Liver (tissue), 7 donors: ENCODE measurements at regions not wholly inside any gene's neighbourhood (a gene's known extent, or its start where the extent isn't known, plus 50 kb on each side); places are given as distances from the start of the nearest gene placed in this dataset.

ENCODE experiments used
- DNase-seq: peaks from one replicate; pipeline ENCODE4 v3.0.0-alpha.2; 2017; ENCODE audit warnings: low spot score
- H3K27ac ChIP-seq, 2 donors: one replicate each; pipeline ENCODE4 v1.7.0; 2013; ENCODE audit warnings: inconsistent platforms in 2 of 2, low read length in 2 of 2, control low read depth in 1 of 2, low read depth in 1 of 2, mild to moderate bottlenecking in 1 of 2
- H3K27me3 ChIP-seq, 4 donors: one replicate each; pipeline versions ENCODE4 v1.6.1 to v1.7.0; 2013; ENCODE audit warnings: low read length in 3 of 4, inconsistent platforms in 1 of 4, mild to moderate bottlenecking in 1 of 4, moderate library complexity in 1 of 4; ENCODE audit not compliant: control insufficient read depth in 4 of 4, insufficient read depth in 4 of 4
- H3K36me3 ChIP-seq, 4 donors: one replicate each; pipeline versions ENCODE4 v1.6.1 to v1.7.0; 2013; ENCODE audit warnings: low read length in 3 of 4, mild to moderate bottlenecking in 3 of 4, low read depth in 1 of 4, moderate library complexity in 1 of 4; ENCODE audit not compliant: control insufficient read depth in 4 of 4, insufficient read depth in 3 of 4
- H3K4me1 ChIP-seq, 4 donors: one replicate each; pipeline versions ENCODE4 v1.6.1 to v1.7.0; 2013; ENCODE audit warnings: low read length in 3 of 4, mild to moderate bottlenecking in 3 of 4, moderate library complexity in 1 of 4; ENCODE audit not compliant: control insufficient read depth in 4 of 4, insufficient read depth in 4 of 4
- H3K4me3 ChIP-seq, 3 donors: one replicate each; pipeline versions ENCODE4 v1.6.1 to v1.7.0; 2013; ENCODE audit warnings: low read length in 3 of 3, control low read depth in 1 of 3, low read depth in 1 of 3, mild to moderate bottlenecking in 1 of 3
- H3K9ac ChIP-seq, 2 donors: one replicate each; pipeline ENCODE4 v1.7.0; 2013; ENCODE audit warnings: low read length in 2 of 2, mild to moderate bottlenecking in 2 of 2, moderate library complexity in 2 of 2, control low read depth in 1 of 2, low read depth in 1 of 2
- H3K9me3 ChIP-seq, 4 donors: one replicate each; pipeline versions ENCODE4 v1.6.1 to v1.7.0; 2013; ENCODE audit warnings: low read length in 3 of 4; ENCODE audit not compliant: control insufficient read depth in 4 of 4
- ATF3 ChIP-seq: IDR thresholded peaks from 2 replicates; pipeline ENCODE4 v1.6.1; 2016; ENCODE audit warnings: antibody characterized with exemption
- EGR1 ChIP-seq, 2 donors: IDR thresholded peaks; 2 replicates each; pipeline ENCODE4 v1.6.1; 2016 to 2018; ENCODE audit warnings: antibody characterized with exemption in 2 of 2, low read depth in 2 of 2
- FOXA1 ChIP-seq: IDR thresholded peaks from 2 replicates; pipeline ENCODE4 v1.6.1; 2016; ENCODE audit warnings: antibody characterized with exemption
- GABPA ChIP-seq, 2 donors: IDR thresholded peaks in 1 of 2; conservative IDR thresholded peaks in 1 of 2; 2 replicates each; pipeline ENCODE4 v1.6.1; 2016; ENCODE audit warnings: antibody characterized with exemption in 2 of 2, mild to moderate bottlenecking in 1 of 2, moderate library complexity in 1 of 2
- MAX ChIP-seq: IDR thresholded peaks from 2 replicates; pipeline ENCODE4 v1.6.1; 2016; ENCODE audit warnings: antibody characterized with exemption
- NR2F2 ChIP-seq: IDR thresholded peaks from 2 replicates; pipeline ENCODE4 v1.6.1; 2016; ENCODE audit warnings: antibody characterized with exemption
- RAD21 ChIP-seq, 2 donors: IDR thresholded peaks; 2 replicates each; pipeline ENCODE4 v1.6.1; 2016; ENCODE audit warnings: antibody characterized with exemption in 2 of 2, mild to moderate bottlenecking in 2 of 2
- REST ChIP-seq: IDR thresholded peaks from 2 replicates; pipeline ENCODE4 v1.6.1; 2016; ENCODE audit warnings: antibody characterized with exemption, mild to moderate bottlenecking
- RXRA ChIP-seq, 2 donors: IDR thresholded peaks; 2 replicates each; pipeline ENCODE4 v1.6.1; 2017 to 2018; ENCODE audit warnings: antibody characterized with exemption in 2 of 2, mild to moderate bottlenecking in 1 of 2
- TAF1 ChIP-seq: conservative IDR thresholded peaks from 2 replicates; pipeline ENCODE4 v1.6.1; 2016; ENCODE audit warnings: antibody characterized with exemption, mild to moderate bottlenecking
- YY1 ChIP-seq: IDR thresholded peaks from 2 replicates; pipeline ENCODE4 v1.6.1; 2016; ENCODE audit warnings: antibody characterized with exemption, mild to moderate bottlenecking
- ZBTB33 ChIP-seq: IDR thresholded peaks from 2 replicates; pipeline ENCODE4 v1.6.1; 2016; ENCODE audit warnings: antibody characterized with exemption
- WGBS: extraction: QIAGEN DNeasy Blood & Tissue Kit; methylation state at CpG from one replicate; pipeline ENCODE4 v1.1.7; 2013; 5-methylcytosine and 5-hydroxymethylcytosine counted together
- donor health status: healthy.
- donor health status: healthy.
- donor health status: healthy.
- donor health status: healthy.

GRCh38 chrX:8232406-8232805 is 61.3 kb upstream of the VCX2 start:
- Histone ChIP-seq H3K36me3 (no peaks in the 10 kb centered on the region), H3K9me3 (no peaks in the 10 kb centered on the region), H3K27ac (no peak overlapping the region), H3K27me3 (no peaks in the 10 kb centered on the region), H3K4me1 (no peaks in the 10 kb centered on the region), H3K9ac (no peak overlapping the region), H3K4me3 (no peak overlapping the region)
- TF ChIP-seq REST = no peak
- TF ChIP-seq GABPA (IDR thresholded peaks at IDR 0.05 in 1 of 2, conservative IDR thresholded peaks at IDR 0.05 in 1 of 2) = no peak
- TF ChIP-seq TAF1 = no peak
- TF ChIP-seq RXRA (IDR thresholded peaks at IDR 0.05) = no peak
- no peak for TF ChIP-seq EGR1 (IDR thresholded peaks at IDR 0.05; ENCODE audit: low read depth in 2 of 2)
- 88% methylated on average over 2 of the region's 2 CpGs for WGBS
- DNase-seq = no peak

GRCh38 chrX:8233091-8233490 is 62.0 kb upstream of the VCX2 start:
- H3K9ac ChIP-seq = no peak overlapping the region
- no peak for TF ChIP-seq MAX
- TF ChIP-seq EGR1 (IDR thresholded peaks at IDR 0.05; ENCODE audit: low read depth in 2 of 2) = no peak
- TF ChIP-seq ZBTB33 = no peak
- no peak for TF ChIP-seq ATF3
- H3K36me3 ChIP-seq = no peaks in the 10 kb centered on the region
- H3K4me1 ChIP-seq = no peaks in the 10 kb centered on the region
- H3K27ac ChIP-seq = no peak overlapping the region
- no peak for DNase-seq
- H3K4me3 ChIP-seq = no peak overlapping the region
- H3K9me3 ChIP-seq = no peaks in the 10 kb centered on the region
- H3K27me3 ChIP-seq = no peaks in the 10 kb centered on the region
- 96% methylated on average over 2 of the region's 2 CpGs for WGBS

GRCh38 chrX:8235026-8235425 is 64.0 kb upstream of the VCX2 start:
- H3K4me3 ChIP-seq = no peak overlapping the region
- H3K36me3 ChIP-seq = no peaks in the 10 kb centered on the region
- no peaks in the 10 kb centered on the region for H3K9me3 ChIP-seq
- H3K4me1 ChIP-seq = no peaks in the 10 kb centered on the region
- no peak for DNase-seq
- no peak overlapping the region for H3K27ac ChIP-seq
- no peak for TF ChIP-seq MAX
- no peak for TF ChIP-seq FOXA1
- TF ChIP-seq RAD21 (IDR thresholded peaks at IDR 0.05) = no peak
- no peak for TF ChIP-seq GABPA (IDR thresholded peaks at IDR 0.05 in 1 of 2, conservative IDR thresholded peaks at IDR 0.05 in 1 of 2)
- no peak for TF ChIP-seq NR2F2
- no peak for TF ChIP-seq YY1
- no peak overlapping the region for H3K9ac ChIP-seq
- H3K27me3 ChIP-seq = no peaks in the 10 kb centered on the region
